GM11168 (cell line): ENCODE measurements at regions not wholly inside any gene's neighbourhood (a gene's known extent, or its start where the extent isn't known, plus 50 kb on each side); places are given as distances from the start of the nearest gene placed in this dataset.
"Not testable (repeated sequence)": the region's sequence is repeated elsewhere in the genome, so short reads cannot be mapped to it uniquely, and the experiment has no call there.

ENCODE experiments used
- in situ Hi-C: fragments of 300-500 bp; cut with MboI; formaldehyde crosslinking; loops from one replicate; pipeline ENCODE4 v1.12.0; 2022; ENCODE audit warnings: low sequenced_read_pairs; ENCODE audit not compliant: unreplicated experiment

- in situ Hi-C loops = no loop called here
Measured at GRCh38 chr17:5740937-5741336, 156.6 kb upstream of the NLRP1 start.

- in situ Hi-C loops = no loop called here
Measured at GRCh38 chr17:5741810-5742209, 157.5 kb upstream of the NLRP1 start.

DNA sequence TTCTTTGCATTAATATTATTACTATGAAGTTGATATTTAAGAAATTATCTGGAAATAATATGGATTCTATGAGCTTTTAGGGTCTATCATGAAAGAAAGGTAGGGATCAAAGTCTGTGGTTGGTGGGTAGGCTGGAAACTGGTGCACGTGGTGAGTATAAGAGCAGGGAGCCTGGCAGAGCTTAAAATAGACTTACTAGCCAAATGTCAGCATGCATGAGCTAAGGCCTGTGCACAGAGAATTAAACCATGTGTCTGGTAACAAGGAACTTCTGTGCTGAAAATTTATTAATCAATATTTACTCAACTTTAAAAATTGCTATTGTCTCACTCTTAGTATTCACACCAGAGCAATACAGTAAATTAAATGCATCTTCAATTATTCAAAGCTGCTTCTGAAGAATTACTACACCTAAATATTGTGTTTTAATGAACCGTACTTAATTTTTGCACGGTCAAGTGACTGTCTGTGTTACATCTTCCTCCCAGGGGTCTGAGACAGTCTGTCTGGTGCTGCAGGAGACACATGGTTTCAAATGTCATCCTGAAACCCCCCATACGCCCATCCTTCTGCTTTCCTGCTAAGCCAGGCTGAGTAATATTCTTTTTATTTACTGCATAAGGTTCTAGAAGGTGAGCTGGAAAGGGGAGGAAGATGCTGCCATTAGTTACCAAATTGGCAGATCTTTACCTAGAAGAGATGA lies 161.0 kb upstream of the NLRP1 start:
- in situ Hi-C loops = no loop called here

DNA sequence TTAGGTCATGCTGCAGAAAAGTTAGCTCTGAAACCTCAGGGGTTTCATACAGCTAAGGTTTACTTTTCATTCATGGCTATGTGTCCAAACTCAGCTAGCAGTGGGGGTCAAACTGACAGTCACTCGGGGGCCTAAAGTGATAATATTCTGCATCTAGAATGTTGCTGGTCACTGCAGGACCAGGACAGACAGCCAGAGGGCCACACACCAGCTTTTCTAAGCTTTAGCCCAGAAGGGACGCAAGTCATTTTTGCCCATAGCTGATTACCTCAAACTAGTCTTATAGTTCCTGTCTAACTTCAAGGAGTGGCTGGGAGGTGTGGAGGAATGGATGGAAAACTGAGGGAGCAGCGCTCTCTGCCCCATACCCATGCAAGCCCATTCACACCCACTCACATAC lies 163.0 kb upstream of the NLRP1 start:
- in situ Hi-C loops = no loop called here

- in situ Hi-C loops = no loop called here
Measured at GRCh38 chr17:5747964-5748363, 163.7 kb upstream of the NLRP1 start.

GRCh38 chr17:5753421-5753820 lies 169.1 kb upstream of the NLRP1 start:
- in situ Hi-C loops = no loop called here

- in situ Hi-C loops = no loop called here
Measured at GRCh38 chr17:5757314-5757907, 173.1 kb upstream of the NLRP1 start.

DNA sequence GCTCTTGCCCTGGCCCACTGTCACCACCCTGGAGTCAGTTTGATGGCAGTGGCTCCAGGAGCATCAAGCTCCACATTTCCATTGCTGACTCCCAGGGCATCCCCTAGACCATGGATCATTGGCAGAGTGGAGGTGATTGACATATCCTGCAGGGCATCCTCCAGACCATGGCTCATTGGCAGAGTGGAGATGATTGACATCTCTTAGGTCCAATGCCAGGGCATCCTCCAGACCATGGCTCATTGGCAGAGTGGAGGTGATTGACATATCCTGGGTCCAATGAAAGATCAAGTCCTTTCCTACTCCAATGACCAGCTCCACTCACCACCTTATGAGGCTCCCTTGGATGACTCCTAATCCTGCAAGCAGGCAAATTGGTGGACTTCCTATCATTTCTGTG lies 174.3 kb upstream of the NLRP1 start:
- in situ Hi-C loops = no loop called here

GRCh38 chr17:5759501-5759925 lies 175.2 kb upstream of the NLRP1 start:
- in situ Hi-C loops = no loop called here

- in situ Hi-C loops = no loop called here
Measured at GRCh38 chr17:5762191-5762590, 177.9 kb upstream of the NLRP1 start.

GRCh38 chr17:5763595-5764306 lies 179.4 kb upstream of the NLRP1 start:
- in situ Hi-C loops = no loop called here

DNA sequence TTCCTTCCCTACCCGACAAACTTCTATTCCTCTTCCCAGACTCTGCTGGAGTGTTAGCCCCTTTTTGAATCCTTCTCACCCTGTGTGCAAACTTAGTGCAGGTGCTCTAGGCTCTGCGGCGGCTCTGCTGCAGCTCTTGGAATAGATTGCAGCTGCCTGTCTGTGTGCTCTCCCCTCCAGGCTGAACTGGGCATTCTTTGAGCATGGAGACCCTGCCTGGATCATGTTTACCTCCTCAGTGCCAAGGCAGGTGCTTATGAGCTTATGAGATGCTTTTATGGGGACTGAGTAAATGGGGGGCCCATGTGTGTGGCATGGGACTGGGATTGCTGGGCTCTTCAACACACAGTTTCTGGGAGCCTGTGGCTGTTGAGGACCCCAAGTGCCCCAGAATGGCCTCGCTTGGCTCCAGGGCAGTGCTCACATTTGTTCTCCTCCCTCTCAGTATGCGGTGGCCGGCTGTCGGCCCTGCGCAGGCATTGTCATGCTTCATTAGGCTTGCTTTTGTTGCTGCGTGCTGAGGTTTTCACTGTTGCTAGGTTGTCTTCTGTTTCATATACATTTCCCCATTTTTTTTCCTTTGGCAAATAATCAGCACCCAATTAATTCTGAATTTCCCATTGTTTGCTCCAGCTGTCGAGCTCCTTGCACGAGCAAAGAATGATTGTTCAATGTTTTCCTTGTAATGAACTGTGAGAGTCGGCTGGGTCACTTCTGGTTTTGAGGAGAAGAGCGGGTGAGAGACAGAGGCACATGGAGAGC lies 185.5 kb upstream of the NLRP1 start:
- in situ Hi-C loops = no loop called here

- in situ Hi-C loops = no loop called here
Measured at GRCh38 chr17:5770441-5771270, 186.3 kb upstream of the NLRP1 start.

DNA sequence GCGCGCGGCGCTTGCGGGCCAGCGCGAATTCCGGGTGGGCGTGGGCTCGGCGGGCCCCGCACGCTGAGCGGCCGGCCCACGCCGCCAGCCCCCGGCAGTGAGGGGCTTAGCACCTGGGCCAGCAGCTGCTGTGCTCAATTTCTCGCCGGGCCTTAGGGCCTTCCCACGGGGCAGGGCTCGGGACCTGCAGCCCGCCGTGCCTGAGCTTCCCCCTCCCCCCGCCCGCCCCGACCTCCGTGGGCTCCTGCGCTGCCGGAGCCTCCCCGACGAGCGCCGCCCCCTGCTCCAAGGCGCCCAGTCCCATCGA lies 186.9 kb upstream of the NLRP1 start:
- in situ Hi-C loops = not testable (repeated sequence)

DNA sequence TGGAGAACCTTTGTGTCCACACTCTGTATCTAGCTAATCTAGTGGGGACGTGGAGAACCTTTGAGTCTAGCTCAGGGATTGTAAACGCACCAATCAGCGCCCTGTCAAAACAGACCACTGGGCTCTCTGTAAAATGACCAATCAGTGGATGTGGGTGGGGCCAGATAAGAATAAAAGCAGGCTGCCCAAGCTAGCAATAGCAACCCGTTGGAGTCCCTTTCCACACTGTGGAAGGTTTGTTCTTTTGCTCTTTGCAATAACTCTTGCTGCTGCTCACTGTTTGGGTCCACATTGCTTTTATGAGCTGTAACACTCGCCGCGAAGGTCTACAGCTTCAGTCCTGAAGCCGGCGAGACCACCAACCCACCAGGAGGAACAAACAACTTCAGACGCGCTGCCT lies 187.7 kb upstream of the NLRP1 start:
- in situ Hi-C loops = not testable (repeated sequence)

- in situ Hi-C loops = no loop called here
Measured at GRCh38 chr17:5772720-5773119, 188.4 kb upstream of the NLRP1 start.

DNA sequence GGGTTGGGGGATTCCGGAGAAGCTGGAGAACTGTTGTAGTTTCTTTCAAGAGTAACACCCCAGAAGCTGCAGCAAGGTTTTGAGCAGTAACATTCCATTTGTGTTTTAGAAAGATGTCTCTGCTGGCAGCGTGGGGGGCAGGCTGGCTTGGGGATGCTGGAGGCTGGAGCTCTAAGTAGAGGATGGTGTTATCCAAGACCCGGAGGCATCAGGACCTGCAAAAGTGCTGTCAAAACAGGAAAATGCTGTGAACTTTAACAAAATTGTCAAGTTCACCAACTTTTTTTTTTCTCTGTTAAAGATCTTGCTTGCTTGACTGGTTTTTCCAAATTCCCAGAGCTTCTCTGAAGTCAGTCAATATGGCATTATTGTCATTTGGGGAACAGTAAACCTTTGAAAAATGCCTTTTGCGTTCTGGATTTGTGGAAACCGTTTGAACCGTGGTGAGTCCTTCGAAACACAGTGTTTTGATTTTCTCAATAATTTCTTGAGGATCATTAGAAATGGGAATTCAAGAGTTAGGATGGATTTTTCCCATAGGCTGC lies 189.6 kb upstream of the NLRP1 start:
- in situ Hi-C loops = no loop called here

GRCh38 chr17:5775098-5775497 lies 190.8 kb upstream of the NLRP1 start:
- in situ Hi-C loops = no loop called here

DNA sequence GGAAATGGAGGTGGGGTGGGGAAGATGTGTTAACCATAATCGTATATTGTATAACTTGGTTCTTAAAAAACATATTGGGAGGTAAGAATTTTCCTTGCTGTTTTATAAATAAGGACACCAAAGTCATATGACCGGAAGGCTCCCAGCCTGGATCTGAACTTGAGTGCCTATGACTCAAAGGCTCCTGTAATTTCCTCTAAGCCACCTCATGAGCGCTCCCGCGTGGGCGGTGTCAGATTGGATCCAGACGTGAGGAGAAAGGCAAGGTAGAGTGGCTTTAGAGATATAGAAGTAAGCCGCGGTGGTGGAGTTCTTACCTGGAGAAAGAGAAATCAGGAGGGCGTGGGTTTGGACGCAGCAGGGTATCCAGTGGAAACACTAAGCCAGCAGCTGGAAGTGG lies 196.2 kb upstream of the NLRP1 start:
- in situ Hi-C loops = no loop called here
